Retinal pigment epithelial cell (primary cell): ENCODE measurements at regions not wholly inside any gene's neighbourhood (a gene's known extent, or its start where the extent isn't known, plus 50 kb on each side); places are given as distances from the start of the nearest gene placed in this dataset.
"Not testable (repeated sequence)": the region's sequence is repeated elsewhere in the genome, so short reads cannot be mapped to it uniquely, and the experiment has no call there.

Experiments used
- DNase-seq: peaks from one replicate; pipeline ENCODE4 v3.0.0-alpha.2; 2010; ENCODE audit warnings: low read depth
- H3K4me3 ChIP-seq: 2 replicates; pipeline ENCODE4 v1.5.1; 2011; ENCODE audit warnings: mild to moderate bottlenecking, low read length, control low read depth, moderate library complexity
- TF ChIP-seq, protein P1 (sequence below): conservative IDR thresholded peaks from 2 replicates; pipeline ENCODE4 v1.5.1; 2011; ENCODE audit warnings: low read depth, low read length, control low read depth, inconsistent platforms

DNA sequence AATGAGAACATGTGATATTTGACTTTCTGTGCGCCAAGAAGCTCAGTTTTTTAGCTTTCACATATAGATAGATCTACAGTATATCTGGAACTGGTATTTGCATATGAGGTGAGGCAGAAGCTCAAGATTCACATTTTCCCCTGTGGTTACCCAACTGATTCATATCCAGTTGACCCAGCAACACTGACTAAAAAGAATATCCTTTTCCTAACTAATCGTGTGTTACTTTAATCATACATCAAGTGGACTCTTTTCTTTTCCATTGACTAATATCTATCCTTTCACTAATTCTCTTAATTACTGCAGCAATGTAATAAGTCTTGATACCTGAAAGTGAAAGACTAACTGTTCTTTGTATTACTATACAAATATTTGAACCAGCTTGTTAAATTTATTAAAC is 236.1 kb downstream of the AEBP2 start:
- TF ChIP-seq, protein P1, sequence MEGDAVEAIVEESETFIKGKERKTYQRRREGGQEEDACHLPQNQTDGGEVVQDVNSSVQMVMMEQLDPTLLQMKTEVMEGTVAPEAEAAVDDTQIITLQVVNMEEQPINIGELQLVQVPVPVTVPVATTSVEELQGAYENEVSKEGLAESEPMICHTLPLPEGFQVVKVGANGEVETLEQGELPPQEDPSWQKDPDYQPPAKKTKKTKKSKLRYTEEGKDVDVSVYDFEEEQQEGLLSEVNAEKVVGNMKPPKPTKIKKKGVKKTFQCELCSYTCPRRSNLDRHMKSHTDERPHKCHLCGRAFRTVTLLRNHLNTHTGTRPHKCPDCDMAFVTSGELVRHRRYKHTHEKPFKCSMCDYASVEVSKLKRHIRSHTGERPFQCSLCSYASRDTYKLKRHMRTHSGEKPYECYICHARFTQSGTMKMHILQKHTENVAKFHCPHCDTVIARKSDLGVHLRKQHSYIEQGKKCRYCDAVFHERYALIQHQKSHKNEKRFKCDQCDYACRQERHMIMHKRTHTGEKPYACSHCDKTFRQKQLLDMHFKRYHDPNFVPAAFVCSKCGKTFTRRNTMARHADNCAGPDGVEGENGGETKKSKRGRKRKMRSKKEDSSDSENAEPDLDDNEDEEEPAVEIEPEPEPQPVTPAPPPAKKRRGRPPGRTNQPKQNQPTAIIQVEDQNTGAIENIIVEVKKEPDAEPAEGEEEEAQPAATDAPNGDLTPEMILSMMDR = no peak
- no peak overlapping the region for H3K4me3 ChIP-seq
- DNase-seq = no peak

DNA sequence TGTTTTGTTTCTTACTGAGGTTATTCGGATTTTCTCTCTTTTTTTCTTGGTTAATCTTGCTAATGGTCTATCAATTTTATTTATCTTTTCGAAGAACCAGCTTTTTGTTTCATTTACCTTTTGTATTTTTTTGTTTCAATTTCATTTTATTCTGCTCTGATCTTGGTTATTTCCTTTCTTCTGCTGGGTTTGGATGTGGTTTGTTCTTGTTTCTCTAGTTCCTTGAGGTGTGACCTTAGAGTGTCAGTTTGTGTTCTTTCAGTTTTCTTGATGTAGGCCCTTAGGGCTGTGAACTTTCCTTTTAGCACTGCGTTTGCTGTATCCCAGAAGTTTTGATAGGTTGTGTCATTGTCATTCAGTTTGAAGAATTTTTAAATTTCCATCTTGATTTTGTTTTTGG is 239.2 kb downstream of the AEBP2 start:
- not testable (repeated sequence) for DNase-seq, H3K4me3 ChIP-seq

DNA sequence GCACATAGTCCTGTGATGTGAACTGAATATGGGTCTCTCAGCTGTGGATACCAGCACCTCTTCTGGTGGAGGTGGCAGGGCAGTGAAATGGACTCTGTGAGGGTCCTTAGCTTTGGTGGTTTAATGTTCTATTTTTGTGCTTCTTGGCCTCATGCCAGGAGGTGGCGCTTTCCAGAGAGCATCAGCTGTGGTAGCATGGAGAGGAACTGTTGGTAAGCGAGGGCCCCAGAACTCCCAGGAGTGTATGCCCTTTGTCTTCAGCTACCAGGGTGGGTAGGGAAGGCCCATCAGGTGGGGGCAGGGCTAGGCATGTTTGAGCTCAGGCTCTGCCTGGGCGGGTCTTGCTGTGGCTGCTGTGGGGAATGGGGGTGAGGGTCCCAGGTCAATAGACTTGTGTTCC is 241.7 kb downstream of the AEBP2 start:
- no peak for DNase-seq
- no peak overlapping the region for H3K4me3 ChIP-seq
- TF ChIP-seq, protein P1 = no peak

DNA sequence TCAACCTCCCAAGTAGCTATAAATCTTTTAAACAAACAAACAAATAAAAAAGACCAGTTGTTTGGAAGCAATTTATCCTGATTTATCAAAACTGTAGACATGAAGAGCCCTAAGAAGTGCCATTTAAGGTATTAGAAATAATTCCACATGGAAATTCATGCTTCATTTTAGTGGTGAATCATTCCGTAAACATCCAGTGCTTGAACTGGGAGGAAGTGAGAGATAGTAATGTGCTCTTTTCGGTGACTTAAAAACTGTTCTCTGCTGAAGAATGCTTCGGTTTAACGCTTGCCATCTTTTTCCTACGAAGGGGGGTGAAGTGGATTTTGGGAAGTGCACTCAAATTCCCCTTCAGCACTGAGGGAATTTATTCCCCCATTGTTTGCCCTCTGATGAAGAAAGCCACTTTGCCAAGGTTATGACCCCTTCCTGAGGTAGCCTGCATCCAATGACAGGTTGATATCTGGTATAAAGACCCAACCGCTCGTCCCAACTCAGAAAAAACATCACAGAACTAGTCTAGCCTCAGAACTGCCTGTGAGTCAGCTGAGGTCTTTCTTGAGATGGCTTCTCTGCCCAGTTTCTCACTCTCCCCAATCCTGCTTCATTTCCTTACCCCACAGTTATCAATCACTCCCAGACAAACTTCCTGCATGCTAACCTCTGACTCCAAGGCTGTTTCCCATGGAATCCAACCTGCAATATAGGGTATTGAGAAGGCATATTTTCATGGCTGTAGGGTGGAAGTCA is 244.1 kb downstream of the AEBP2 start:
- H3K4me3 ChIP-seq = no peak overlapping the region
- no peak for DNase-seq
- TF ChIP-seq, protein P1 = no peak

DNA sequence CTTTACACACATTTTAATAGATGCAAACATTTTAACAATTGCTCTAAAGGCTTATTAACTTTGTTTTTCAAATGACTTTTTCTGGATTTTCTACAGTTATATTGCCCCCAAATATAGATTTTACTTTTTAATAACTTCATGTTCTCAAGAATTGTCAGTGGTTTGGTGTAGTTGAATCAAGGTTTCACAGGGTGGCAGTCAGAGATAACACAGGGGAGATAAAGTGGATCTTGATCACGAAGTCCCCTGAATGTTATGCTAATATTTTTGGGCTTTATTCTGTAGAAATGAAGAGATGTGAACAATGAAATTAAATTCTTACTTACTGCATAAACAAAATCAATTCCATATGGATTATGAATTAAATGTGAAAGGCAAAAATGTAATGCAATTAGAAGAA is 248.1 kb downstream of the AEBP2 start:
- no peak for DNase-seq
- TF ChIP-seq, protein P1 = no peak
- H3K4me3 ChIP-seq = no peak overlapping the region

DNA sequence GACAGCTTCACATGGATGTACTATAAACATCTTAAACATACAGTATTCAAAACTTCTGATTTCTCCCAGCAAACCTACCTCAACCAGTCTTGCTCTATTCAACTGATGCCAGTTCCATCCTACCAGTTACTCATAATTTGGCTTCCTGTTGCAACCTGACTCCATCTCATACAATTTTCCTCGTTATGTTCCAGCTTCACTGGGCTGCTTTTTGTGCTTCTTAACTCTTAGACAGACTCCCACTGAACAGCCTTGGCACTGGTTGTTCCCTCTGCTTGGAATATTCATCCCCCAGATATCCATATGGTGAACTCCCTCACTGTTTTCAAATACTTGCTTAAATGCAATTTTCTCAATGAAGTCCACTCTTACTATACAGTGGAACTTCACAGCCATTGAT is 249.2 kb downstream of the AEBP2 start:
- no peak overlapping the region for H3K4me3 ChIP-seq
- TF ChIP-seq, protein P1 = no peak
- DNase-seq = no peak

DNA sequence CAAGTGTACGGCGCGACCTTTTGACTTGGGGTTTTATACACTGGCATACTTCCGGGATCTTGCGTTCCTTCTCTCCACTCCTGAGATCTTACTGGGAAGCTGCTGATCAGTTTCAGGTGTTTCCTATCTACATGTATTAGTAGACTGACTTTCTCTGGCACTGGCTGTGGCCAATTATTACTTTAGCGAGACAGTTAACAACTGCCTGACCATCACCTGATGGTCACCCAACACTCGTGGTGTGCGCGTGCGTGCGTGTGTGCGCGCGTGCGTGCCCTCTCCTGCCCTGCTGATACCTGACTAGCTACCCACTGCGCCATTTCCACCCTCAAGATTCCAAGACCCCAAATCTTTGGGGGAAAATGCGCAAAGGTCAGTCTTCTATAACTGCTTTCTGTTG is 249.9 kb downstream of the AEBP2 start:
- no peak for DNase-seq
- H3K4me3 ChIP-seq = no peak overlapping the region
- TF ChIP-seq, protein P1 = no peak
